ENCODE measurements at regions not wholly inside any gene's neighbourhood (a gene's known extent, or its start where the extent isn't known, plus 50 kb on each side); places are given as distances from the start of the nearest gene placed in this dataset.

- TF ChIP-seq CTCF (IDR thresholded peaks at IDR 0.05) = no peak
- TF ChIP-seq POLR2A (IDR thresholded peaks at IDR 0.05) = no peak
Measured at GRCh38 chr20:22460803-22461202, 123.6 kb downstream of the FOXA2 start.
